HUES48 (cell line): ENCODE measurements at regions not wholly inside any gene's neighbourhood (a gene's known extent, or its start where the extent isn't known, plus 50 kb on each side); places are given as distances from the start of the nearest gene placed in this dataset.

ENCODE experiments used
- H3K27ac ChIP-seq: one replicate; pipeline ENCODE4 v1.7.0; 2013; ENCODE audit warnings: low read depth, low read length, inconsistent platforms
- H3K27me3 ChIP-seq: 2 replicates; pipeline ENCODE4 v1.6.1; 2013; ENCODE audit warnings: mild to moderate bottlenecking, low read length; ENCODE audit not compliant: control insufficient read depth, insufficient read depth
- H3K36me3 ChIP-seq: 2 replicates; pipeline ENCODE4 v1.6.1; 2013; ENCODE audit warnings: low read length; ENCODE audit not compliant: control insufficient read depth, insufficient read depth
- H3K4me1 ChIP-seq: 2 replicates; pipeline ENCODE4 v1.6.1; 2013; ENCODE audit warnings: mild to moderate bottlenecking, low read length; ENCODE audit not compliant: control insufficient read depth, insufficient read depth
- H3K4me3 ChIP-seq: 2 replicates; pipeline ENCODE4 v1.5.1; 2013; ENCODE audit warnings: mild to moderate bottlenecking, low read depth, low read length
- H3K9ac ChIP-seq: 2 replicates; pipeline ENCODE4 v1.6.1; 2013; ENCODE audit warnings: mild to moderate bottlenecking, low read depth, low read length, moderate library complexity
- H3K9me3 ChIP-seq: 2 replicates; pipeline ENCODE4 v1.6.1; 2013; ENCODE audit warnings: low read length; ENCODE audit not compliant: control insufficient read depth, insufficient read depth

DNA sequence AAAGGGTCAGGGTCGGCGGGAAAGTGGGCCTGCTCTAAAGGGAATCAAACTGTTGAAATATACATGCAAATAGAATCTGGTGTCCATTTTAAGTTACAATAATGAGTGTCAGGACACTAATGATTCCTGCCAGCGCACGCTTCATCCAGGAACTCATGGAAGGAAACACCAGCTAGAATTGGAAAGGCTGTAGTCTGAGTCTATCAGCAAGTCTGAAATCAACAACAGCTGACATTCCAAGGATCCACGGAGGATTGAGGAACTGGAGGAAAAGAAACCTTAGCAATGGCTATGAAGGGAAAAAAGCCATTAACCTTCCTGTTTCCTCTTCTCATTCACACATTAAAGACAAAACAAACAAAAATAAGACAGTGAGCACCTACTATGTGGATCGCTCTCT, 1063.1 kb downstream of the NTRK3 start:
- Histone ChIP-seq H3K36me3 (no peaks in the 10 kb centered on the region), H3K4me3 (no peak overlapping the region), H3K27ac (no peak overlapping the region), H3K27me3 (no peaks in the 10 kb centered on the region), H3K9ac (no peak overlapping the region), H3K9me3 (no peaks in the 10 kb centered on the region), H3K4me1 (no peaks in the 10 kb centered on the region)

DNA sequence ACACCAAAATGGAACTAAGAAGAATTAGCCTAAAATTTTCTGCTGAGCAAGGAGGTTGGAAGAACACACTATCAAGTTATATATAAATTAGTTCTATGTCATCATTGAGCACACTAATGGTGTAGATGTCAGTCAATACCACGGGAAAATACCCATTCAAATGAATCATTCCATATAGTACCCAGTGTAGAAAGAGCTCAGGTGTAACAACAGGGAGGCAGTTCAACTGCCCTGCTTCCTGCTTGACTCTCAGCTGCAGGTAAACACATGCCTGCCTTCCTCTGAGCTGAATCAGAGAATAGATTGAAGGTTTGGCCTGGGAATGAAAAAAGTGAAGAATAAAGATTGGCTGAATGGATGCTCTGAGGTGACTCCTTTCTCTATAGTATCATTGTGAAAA, 1088.0 kb downstream of the AGBL1 start:
- H3K4me1 ChIP-seq, result no peaks in the 10 kb centered on the region
- no peak overlapping the region for H3K4me3 ChIP-seq
- no peak overlapping the region for H3K9ac ChIP-seq
- no peaks in the 10 kb centered on the region for H3K27me3 ChIP-seq
- H3K9me3 ChIP-seq, result no peaks in the 10 kb centered on the region
- H3K27ac ChIP-seq, result no peak overlapping the region
- H3K36me3 ChIP-seq, result no peaks in the 10 kb centered on the region

DNA sequence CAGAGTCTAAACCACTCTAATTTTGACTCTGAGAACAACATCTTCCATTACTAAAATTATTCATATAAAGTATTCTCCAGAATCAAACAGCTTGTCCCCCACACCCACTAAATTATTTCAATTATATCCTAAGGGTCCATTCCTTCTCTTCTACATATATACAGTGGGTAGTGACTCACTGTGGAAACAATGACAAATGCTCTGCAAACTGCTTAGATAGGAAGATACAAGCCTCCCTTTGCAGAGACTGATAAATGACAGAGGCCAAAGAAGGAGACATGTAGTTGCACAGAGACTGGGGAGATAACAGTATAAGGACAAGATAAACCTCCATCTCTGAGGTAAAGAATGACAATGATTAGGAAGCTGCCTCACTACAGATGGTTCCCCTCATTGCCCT, 1087.4 kb downstream of the AGBL1 start:
- no peaks in the 10 kb centered on the region for H3K4me1 ChIP-seq
- no peaks in the 10 kb centered on the region for H3K27me3 ChIP-seq
- H3K4me3 ChIP-seq, result no peak overlapping the region
- no peak overlapping the region for H3K9ac ChIP-seq
- H3K9me3 ChIP-seq, result no peaks in the 10 kb centered on the region
- no peaks in the 10 kb centered on the region for H3K36me3 ChIP-seq
- no peak overlapping the region for H3K27ac ChIP-seq

DNA sequence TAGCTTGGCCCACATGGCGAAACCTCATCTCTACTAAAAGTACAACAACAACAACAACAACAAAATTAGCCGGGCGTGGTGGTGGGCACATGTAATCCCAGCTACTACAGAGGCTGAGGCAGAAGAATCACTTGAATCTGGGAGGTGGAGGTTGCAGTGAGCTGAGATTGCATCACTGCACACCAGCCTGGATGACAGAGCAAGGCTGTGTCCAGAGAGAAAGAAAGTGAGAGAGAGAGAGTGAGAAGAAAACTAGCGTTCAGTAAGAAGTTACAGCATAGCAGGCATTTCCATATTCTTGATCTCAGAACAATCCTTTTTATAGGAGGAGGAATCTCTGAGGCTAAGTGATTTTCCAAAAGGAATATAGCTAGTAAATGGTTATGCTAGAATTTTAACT, 1076.1 kb downstream of the AGBL1 start:
- Histone ChIP-seq H3K27me3 (no peaks in the 10 kb centered on the region), H3K27ac (no peak overlapping the region), H3K9me3 (no peaks in the 10 kb centered on the region), H3K4me3 (no peak overlapping the region), H3K9ac (no peak overlapping the region), H3K36me3 (no peaks in the 10 kb centered on the region), H3K4me1 (no peaks in the 10 kb centered on the region)

DNA sequence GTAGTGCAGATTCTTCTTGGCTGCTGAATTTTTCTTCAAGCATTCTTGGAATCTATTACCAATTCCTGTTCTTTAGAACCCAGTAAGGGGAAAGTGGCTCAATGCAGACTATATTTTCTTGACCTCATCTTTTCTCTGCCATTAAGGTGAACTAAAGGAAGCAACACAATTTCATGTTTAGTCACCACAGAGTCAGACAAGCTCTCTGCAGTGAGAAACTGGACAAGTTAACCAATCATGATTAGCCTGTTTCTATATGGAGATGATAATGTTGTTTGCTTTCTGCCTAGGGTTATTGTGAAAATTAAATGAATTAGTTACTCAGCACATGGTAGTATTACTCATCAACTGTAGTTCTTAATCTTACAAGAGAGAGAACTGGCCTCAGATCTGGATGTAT, 1075.1 kb downstream of the AGBL1 start:
- no peak overlapping the region for H3K4me3 ChIP-seq
- H3K36me3 ChIP-seq, result no peaks in the 10 kb centered on the region
- no peaks in the 10 kb centered on the region for H3K27me3 ChIP-seq
- no peak overlapping the region for H3K27ac ChIP-seq
- no peak overlapping the region for H3K9ac ChIP-seq
- H3K4me1 ChIP-seq, result no peaks in the 10 kb centered on the region
- no peaks in the 10 kb centered on the region for H3K9me3 ChIP-seq

DNA sequence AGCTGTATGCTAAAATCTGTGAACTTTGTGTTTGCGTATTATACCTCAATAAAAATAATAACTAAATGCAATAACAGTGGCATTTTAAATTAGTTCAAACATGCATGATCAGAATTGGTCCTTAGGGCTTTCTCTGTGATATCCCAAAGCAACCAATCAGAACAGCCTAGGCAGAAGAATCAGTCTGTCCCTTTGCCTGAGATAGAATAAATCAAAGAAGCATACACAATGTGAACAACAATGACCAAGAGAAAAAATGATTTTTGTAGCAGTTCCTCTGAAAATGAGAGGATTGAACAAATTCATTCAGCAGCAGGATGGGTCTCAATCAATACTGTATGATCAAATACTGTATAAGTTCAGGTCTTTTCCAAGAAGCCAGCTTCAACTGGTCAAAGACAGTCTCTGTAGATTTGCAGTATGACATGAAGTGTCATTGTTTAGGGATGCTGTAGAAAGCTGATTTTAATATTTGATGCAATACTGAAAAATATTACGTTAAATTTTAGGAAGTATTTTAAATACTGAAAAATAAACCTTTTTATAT, 1071.6 kb downstream of the AGBL1 start:
- H3K36me3 ChIP-seq, result no peaks in the 10 kb centered on the region
- H3K9me3 ChIP-seq, result no peaks in the 10 kb centered on the region
- no peak overlapping the region for H3K4me3 ChIP-seq
- no peak overlapping the region for H3K9ac ChIP-seq
- no peaks in the 10 kb centered on the region for H3K27me3 ChIP-seq
- no peak overlapping the region for H3K27ac ChIP-seq
- peaks cover 3% of the 10 kb centered on the region; the same call in 1 of the 2 replicates for H3K4me1 ChIP-seq

DNA sequence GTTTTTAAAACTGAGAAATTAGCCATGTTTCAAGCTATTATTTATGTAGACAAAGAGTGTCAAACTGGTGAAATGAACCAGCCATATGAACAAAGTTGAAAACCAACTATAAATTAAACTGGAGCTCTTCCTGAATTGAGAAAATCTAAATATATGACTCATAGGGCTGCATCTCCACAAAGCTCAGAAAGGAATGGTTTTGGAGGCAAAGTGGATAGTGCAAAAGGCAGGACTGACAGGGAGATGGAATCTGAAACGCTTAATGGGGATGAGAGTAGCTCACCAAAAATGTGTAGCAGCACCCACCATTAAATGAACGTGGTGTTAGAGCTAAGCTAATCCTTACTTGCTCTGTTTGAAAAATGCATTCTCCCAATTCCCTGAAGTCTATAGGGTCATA, 1066.0 kb downstream of the AGBL1 start:
- no peak overlapping the region for H3K27ac ChIP-seq
- no peak overlapping the region for H3K9ac ChIP-seq
- H3K4me1 ChIP-seq, result peaks cover 3% of the 10 kb centered on the region; the same call in 1 of the 2 replicates
- H3K36me3 ChIP-seq, result no peaks in the 10 kb centered on the region
- H3K27me3 ChIP-seq, result no peaks in the 10 kb centered on the region
- no peak overlapping the region for H3K4me3 ChIP-seq
- H3K9me3 ChIP-seq, result no peaks in the 10 kb centered on the region

DNA sequence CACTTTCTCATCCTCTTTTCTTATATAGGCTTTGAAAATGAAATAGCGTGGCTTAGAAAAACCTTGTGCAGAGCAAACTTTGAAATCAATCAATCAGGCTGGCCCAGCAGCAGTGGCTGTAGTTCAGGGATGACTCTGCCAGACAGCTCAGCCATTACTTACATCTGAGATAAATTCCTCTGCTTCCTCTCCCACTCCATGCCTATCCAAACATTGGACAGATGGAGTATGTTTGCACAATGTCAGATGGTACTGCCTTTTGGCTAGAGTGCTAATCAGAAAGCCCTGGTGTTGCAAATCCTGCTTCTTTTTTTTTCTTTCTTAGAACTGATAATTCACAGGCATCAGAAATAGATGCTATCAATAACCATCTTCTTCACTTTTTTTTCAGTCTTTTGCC, 1065.1 kb downstream of the AGBL1 start:
- H3K27ac ChIP-seq, result no peak overlapping the region
- H3K27me3 ChIP-seq, result no peaks in the 10 kb centered on the region
- no peak overlapping the region for H3K4me3 ChIP-seq
- no peak overlapping the region for H3K9ac ChIP-seq
- H3K36me3 ChIP-seq, result no peaks in the 10 kb centered on the region
- H3K9me3 ChIP-seq, result no peaks in the 10 kb centered on the region
- peaks cover 3% of the 10 kb centered on the region; the same call in 1 of the 2 replicates for H3K4me1 ChIP-seq

DNA sequence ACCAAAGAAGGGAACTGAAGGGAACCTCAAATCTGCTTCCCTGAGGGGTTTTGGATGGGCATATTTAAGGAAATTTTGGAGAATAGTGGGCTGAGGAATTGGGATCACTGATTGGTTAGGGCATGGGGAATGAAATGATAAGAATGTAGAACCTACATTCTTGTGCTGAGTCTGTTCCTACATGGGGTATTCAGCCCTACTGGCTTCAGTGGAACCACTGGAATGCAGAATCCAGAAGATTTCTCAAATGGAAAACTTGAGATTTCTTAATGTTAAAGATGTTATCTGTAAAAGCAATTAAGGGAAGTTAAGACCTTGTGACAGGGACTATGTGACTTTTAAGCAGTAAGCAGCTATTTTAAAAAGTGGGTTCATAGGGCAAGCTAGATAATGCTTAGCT, 1062.4 kb downstream of the AGBL1 start:
- Histone ChIP-seq H3K27me3 (no peaks in the 10 kb centered on the region), H3K9me3 (no peaks in the 10 kb centered on the region), H3K4me1 (peaks cover 3% of the 10 kb centered on the region; the same call in 1 of the 2 replicates), H3K27ac (no peak overlapping the region), H3K4me3 (no peak overlapping the region), H3K36me3 (no peaks in the 10 kb centered on the region), H3K9ac (no peak overlapping the region)

DNA sequence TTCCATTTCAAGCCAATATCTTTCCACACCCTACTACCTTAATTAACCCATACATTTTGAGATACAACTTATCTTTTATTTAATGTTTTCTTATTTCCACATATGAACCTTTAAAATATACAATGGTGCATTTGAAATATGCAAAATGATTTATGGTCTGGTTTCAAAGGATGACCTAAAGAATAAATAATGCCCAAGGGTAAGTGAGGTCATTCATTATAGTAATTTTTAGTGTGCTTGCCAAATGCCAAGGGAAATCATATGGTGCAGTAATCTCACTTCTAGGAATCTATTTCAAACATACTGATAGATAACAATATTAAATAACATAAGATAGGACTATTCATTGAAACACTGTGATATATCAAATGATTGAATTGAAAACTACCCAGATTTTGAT, 1055.4 kb downstream of the AGBL1 start:
- Histone ChIP-seq H3K4me1 (no peaks in the 10 kb centered on the region), H3K9ac (no peak overlapping the region), H3K9me3 (no peaks in the 10 kb centered on the region), H3K4me3 (no peak overlapping the region), H3K36me3 (no peaks in the 10 kb centered on the region), H3K27me3 (no peaks in the 10 kb centered on the region), H3K27ac (no peak overlapping the region)

DNA sequence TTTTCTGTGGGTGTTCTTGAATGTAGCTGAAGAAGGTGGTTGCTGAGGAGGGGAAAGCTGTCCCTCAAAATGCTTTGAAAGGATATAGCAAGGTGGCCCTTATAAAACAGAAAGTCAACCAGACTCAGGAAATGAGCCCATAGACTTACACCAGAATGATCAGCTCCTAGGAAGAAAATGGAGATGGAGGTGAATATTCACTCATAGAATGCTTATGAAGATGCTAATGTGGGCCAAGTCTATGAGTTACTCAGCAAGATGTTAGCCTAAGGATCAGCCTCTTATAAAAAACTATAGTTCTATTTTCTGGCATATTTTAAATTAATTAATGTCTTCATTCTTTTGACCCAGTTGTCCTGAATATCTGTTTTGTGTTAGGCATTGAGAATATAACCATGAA, 1054.0 kb downstream of the AGBL1 start:
- H3K36me3 ChIP-seq, result no peaks in the 10 kb centered on the region
- H3K27ac ChIP-seq, result no peak overlapping the region
- no peaks in the 10 kb centered on the region for H3K4me1 ChIP-seq
- H3K4me3 ChIP-seq, result no peak overlapping the region
- H3K9me3 ChIP-seq, result no peaks in the 10 kb centered on the region
- H3K9ac ChIP-seq, result no peak overlapping the region
- no peaks in the 10 kb centered on the region for H3K27me3 ChIP-seq

DNA sequence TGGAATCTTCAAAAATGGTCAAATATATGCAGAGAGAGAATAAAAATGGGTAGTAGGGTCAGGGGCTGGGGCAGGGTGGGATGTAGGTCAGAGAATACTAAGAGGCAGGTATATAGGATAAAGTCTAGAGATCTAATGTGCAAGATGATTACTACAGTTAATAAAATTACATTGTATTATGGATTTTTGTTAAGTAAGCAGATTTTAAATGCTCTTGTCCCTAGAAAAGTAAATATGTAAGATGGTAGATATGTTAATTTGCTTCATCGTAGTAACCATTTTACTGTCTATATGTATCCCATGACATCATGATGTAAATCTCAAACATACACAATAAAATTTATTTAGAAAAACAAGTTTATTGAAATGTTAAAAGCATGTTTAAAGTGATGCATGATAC, 1051.4 kb downstream of the AGBL1 start:
- Histone ChIP-seq H3K27me3 (no peaks in the 10 kb centered on the region), H3K36me3 (no peaks in the 10 kb centered on the region), H3K4me1 (no peaks in the 10 kb centered on the region), H3K27ac (no peak overlapping the region), H3K9ac (no peak overlapping the region), H3K4me3 (no peak overlapping the region), H3K9me3 (no peaks in the 10 kb centered on the region)
